Mucosa of descending colon (tissue), 3 donors: ENCODE measurements at regions not wholly inside any gene's neighbourhood (a gene's known extent, or its start where the extent isn't known, plus 50 kb on each side); places are given as distances from the start of the nearest gene placed in this dataset.

Source experiments
- ATAC-seq: fragments of 200-7000 bp; cut with Tn5 transposase; one replicate; pipeline ENCODE4 v1.9.1; 2020; ENCODE audit warnings: mild to moderate bottlenecking, moderate library complexity
- DNase-seq, 3 donors: peaks; one replicate each; pipeline ENCODE4 v3.0.0-alpha.2; 2020
- H3K36me3 ChIP-seq: fragments of 200-600 bp; one replicate; pipeline ENCODE4 v1.8.0; 2021; ENCODE audit warnings: low read depth, mild to moderate bottlenecking
- H3K4me1 ChIP-seq: fragments of 200-600 bp; one replicate; pipeline ENCODE4 v1.8.0; 2021; ENCODE audit warnings: low read depth, mild to moderate bottlenecking
- H3K4me3 ChIP-seq: fragments of 200-600 bp; one replicate; pipeline ENCODE4 v1.8.0; 2021; ENCODE audit warnings: mild to moderate bottlenecking
- H3K9me3 ChIP-seq: fragments of 200-600 bp; one replicate; pipeline ENCODE4 v1.8.0; 2021; ENCODE audit warnings: mild to moderate bottlenecking
- intact Hi-C, 2 donors: fragments of 100-400 bp; cut with DNase I in 1 of 2; cut with micrococcal nuclease in 1 of 2; formaldehyde crosslinking; loops; one replicate each; pipeline versions ENCODE4 v1.11.0 to v1.11.1; 2022; cut with DNase I, micrococcal nuclease
- TF ChIP-seq, protein P1 (sequence below): fragments of 200-600 bp; IDR thresholded peaks from one replicate; pipeline ENCODE4 v1.8.0; 2022; ENCODE audit warnings: antibody characterized with exemption, mild to moderate bottlenecking
- donor health status: DM: no; HTN: no; CAD: no; lungs with moderate emphysema.
- donor health status: DM: no; HTN: no; CAD: no.
- donor health status: DM: no; HTN: yes; CAD: no.

DNA sequence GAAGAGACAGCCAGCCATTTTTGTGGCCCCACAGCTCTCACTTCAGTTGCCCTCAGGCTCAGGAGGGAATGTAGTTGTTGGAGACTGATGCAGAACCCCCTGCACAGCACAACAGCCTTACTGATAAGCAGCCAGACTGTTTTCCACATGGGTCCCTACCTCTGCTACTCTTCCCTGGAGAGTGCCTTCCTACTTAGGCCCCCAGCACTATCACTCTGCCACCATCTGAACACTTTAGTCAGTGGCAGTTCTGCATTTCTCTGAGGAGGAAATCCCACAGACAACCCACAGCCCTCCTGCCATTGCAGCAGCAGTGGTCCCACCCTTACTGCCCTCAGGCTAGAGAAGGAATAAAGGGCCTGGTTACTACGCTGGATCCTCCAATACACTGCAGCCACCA, 61.8 kb upstream of the PTPRD start:
- no peaks in the 10 kb centered on the region for H3K36me3 ChIP-seq
- TF ChIP-seq, protein P1, sequence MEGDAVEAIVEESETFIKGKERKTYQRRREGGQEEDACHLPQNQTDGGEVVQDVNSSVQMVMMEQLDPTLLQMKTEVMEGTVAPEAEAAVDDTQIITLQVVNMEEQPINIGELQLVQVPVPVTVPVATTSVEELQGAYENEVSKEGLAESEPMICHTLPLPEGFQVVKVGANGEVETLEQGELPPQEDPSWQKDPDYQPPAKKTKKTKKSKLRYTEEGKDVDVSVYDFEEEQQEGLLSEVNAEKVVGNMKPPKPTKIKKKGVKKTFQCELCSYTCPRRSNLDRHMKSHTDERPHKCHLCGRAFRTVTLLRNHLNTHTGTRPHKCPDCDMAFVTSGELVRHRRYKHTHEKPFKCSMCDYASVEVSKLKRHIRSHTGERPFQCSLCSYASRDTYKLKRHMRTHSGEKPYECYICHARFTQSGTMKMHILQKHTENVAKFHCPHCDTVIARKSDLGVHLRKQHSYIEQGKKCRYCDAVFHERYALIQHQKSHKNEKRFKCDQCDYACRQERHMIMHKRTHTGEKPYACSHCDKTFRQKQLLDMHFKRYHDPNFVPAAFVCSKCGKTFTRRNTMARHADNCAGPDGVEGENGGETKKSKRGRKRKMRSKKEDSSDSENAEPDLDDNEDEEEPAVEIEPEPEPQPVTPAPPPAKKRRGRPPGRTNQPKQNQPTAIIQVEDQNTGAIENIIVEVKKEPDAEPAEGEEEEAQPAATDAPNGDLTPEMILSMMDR = no peak
- no peaks in the 10 kb centered on the region for H3K4me1 ChIP-seq
- no peak overlapping the region for H3K4me3 ChIP-seq
- ATAC-seq (no peak), DNase-seq (no peak)
- H3K9me3 ChIP-seq = peaks cover 40% of the 10 kb centered on the region
- intact Hi-C loops = no loop called here

DNA sequence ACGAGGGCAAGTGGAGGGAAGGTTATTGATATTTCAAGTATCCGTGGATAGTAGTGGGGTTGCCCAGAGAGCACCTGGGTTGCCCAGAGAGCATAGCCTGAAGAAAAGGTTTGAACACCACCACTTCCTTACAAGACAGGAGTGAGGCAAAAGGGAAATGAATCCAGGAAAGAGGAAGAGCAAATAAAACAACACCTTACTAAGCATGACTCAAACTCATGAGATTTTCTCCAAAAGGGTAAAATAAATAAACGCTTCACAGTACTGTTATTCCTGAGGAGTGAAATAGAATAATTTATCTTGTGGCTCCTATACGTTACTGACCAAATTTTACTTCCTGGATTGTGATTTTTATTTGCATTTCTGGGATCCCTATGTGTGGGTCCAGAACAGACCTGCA, 65.2 kb upstream of the PTPRD start:
- DNase-seq = no peak
- intact Hi-C loops = no loop called here
- no peak for ATAC-seq
- Histone ChIP-seq H3K9me3 (peaks cover 30% of the 10 kb centered on the region), H3K4me3 (no peak overlapping the region), H3K36me3 (no peaks in the 10 kb centered on the region), H3K4me1 (no peaks in the 10 kb centered on the region)
- TF ChIP-seq, protein P1 = no peak

DNA sequence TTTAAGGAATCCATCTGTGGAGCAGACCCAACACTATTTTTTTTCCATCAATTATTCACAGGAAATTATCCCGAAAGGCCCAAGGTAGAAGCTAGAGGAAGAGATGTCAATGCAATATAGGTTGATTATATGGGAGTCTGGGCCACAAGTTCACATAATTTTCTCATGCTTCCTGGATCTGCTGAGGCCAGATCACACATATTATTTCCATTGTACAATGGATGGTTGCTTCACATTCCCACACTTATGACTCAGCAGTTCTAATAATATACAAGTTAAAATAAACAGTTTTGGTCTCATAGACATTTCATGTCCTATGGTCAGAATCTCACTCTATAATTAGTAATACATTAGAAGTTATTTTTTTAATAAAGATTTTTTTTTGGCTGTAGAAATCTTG, 66.0 kb upstream of the PTPRD start:
- TF ChIP-seq, protein P1 = no peak
- intact Hi-C loops = no loop called here
- Histone ChIP-seq H3K36me3 (no peaks in the 10 kb centered on the region), H3K9me3 (peaks cover 26% of the 10 kb centered on the region), H3K4me3 (no peak overlapping the region), H3K4me1 (no peaks in the 10 kb centered on the region)
- ATAC-seq (no peak), DNase-seq (no peak)

DNA sequence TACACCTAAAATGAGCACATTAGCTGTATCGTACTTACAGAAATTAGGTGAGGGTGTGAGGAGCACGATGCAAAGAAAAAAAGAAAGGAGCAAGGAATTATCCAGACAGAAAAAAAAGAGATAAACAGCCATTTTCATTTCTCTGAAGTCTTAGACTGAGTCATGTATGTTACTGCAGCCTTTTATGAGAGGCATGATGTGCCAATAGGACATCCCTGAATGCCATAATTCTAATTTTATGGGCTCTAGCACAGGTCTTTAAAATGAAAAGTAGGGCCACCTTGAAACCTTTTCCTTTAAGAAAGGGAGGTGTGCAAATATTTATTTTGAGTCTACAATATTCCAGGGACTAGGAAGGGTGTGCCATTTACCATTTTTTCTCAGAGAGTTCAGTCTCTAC, 74.1 kb upstream of the PTPRD start:
- no peaks in the 10 kb centered on the region for H3K4me1 ChIP-seq
- intact Hi-C loops = no loop called here

DNA sequence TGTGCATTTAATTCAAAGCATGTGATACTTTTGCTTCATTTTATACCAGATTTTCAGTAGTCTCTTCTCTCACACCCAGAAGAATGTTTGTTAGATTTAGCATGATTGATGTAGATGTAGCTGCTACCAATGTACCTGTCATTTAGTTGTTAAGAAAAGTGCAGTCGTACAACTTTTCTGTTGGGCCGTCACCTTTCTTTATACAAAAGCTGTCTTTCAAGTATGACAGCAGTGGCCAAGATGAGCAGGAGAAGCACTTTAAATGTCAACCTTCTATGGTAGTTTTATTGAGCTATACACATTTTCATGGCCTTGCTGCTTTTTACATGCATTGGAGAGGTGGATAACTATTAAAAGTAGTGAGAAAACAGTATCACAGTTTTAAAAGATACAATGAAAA, 77.7 kb upstream of the PTPRD start:
- DNase-seq (no peak), ATAC-seq (no peak)
- no peaks in the 10 kb centered on the region for H3K36me3 ChIP-seq
- TF ChIP-seq, protein P1 = no peak
- intact Hi-C loops = no loop called here
- H3K9me3 ChIP-seq = peaks cover 8% of the 10 kb centered on the region
- no peaks in the 10 kb centered on the region for H3K4me1 ChIP-seq
- H3K4me3 ChIP-seq = no peak overlapping the region

More for the DNA sequence above, 74.1 kb upstream of the PTPRD start:
- Histone ChIP-seq H3K9me3 (peaks cover 13% of the 10 kb centered on the region), H3K4me3 (no peak overlapping the region), H3K36me3 (no peaks in the 10 kb centered on the region)
- no peak for DNase-seq
- TF ChIP-seq, protein P1 = no peak
- no peak for ATAC-seq

DNA sequence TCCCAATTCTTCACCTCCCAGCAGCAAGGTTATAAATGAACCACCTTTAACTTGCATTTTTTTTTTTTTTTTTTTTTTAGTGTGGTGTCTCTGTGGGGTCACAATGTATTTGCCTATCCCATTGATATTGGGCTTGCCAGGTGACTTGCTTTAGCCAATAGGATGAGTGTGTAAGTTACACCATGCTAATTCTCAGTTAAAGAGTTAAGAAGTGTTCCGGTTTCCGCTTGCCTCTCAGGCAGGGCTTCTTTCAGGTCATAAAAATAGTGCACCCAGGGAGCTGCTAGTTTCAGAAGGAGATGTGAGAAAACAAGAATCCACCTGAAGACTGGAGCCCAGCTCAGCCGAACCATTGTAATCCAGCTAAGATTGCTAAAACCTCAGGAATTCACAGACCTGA, 84.2 kb upstream of the PTPRD start:
- Histone ChIP-seq H3K36me3 (no peaks in the 10 kb centered on the region), H3K9me3 (peaks cover 1% of the 10 kb centered on the region), H3K4me1 (no peaks in the 10 kb centered on the region), H3K4me3 (no peak overlapping the region)
- TF ChIP-seq, protein P1 = no peak
- intact Hi-C loops = no loop called here
- DNase-seq (no peak), ATAC-seq (no peak)
